Activated effector memory CD4-positive, alpha-beta T cell treated with anti-CD3 and anti-CD28 coated beads, Interleukin-2, amount 50 U/mL, for 16 hours (primary cell): ENCODE measurements at regions not wholly inside any gene's neighbourhood (a gene's known extent, or its start where the extent isn't known, plus 50 kb on each side); places are given as distances from the start of the nearest gene placed in this dataset.

Experiments
- DNase-seq: peaks from one replicate; pipeline ENCODE4 v3.0.0-alpha.2; 2020

GRCh38 chr4:134018846-134019245 lies 182.7 kb downstream of the PABPC4L start:
- no peak for DNase-seq

- DNase-seq = no peak
Measured at GRCh38 chr4:134001057-134001456, 200.5 kb downstream of the PABPC4L start.

- DNase-seq = no peak
Measured at GRCh38 chr4:133997436-133997835, 204.2 kb downstream of the PABPC4L start.

GRCh38 chr4:133996431-133997121 lies 205.0 kb downstream of the PABPC4L start:
- DNase-seq = no peak

- DNase-seq = no peak
Measured at GRCh38 chr4:133995243-133995960, 206.2 kb downstream of the PABPC4L start.

GRCh38 chr4:133982533-133983224 lies 218.9 kb downstream of the PABPC4L start:
- no peak for DNase-seq

- DNase-seq = no peak
Measured at GRCh38 chr4:133981327-133981726, 220.3 kb downstream of the PABPC4L start.

- DNase-seq = no peak
Measured at GRCh38 chr4:133972586-133972985, 229.0 kb downstream of the PABPC4L start.

- no peak for DNase-seq
Measured at GRCh38 chr4:133969202-133969848, 232.3 kb downstream of the PABPC4L start.

- DNase-seq = no peak
Measured at GRCh38 chr4:133968174-133968573, 233.4 kb downstream of the PABPC4L start.

- no peak for DNase-seq
Measured at GRCh38 chr4:133960975-133961374, 240.6 kb downstream of the PABPC4L start.

GRCh38 chr4:133943081-133943480 lies 258.5 kb downstream of the PABPC4L start:
- DNase-seq = no peak

- DNase-seq = no peak
Measured at GRCh38 chr4:133938061-133938460, 263.5 kb downstream of the PABPC4L start.

GRCh38 chr4:133929531-133930239 lies 271.9 kb downstream of the PABPC4L start:
- DNase-seq = no peak

- DNase-seq = no peak
Measured at GRCh38 chr4:133921280-133922195, 280.1 kb downstream of the PABPC4L start.

- no peak for DNase-seq
Measured at GRCh38 chr4:133920236-133920635, 281.4 kb downstream of the PABPC4L start.

GRCh38 chr4:133910165-133910564 lies 291.4 kb downstream of the PABPC4L start:
- no peak for DNase-seq

GRCh38 chr4:133903029-133903428 lies 298.6 kb downstream of the PABPC4L start:
- DNase-seq = no peak

- DNase-seq = no peak
Measured at GRCh38 chr4:133891011-133891410, 310.6 kb downstream of the PABPC4L start.

GRCh38 chr4:133887723-133888122 lies 313.9 kb downstream of the PABPC4L start:
- no peak for DNase-seq

GRCh38 chr4:133869486-133869885 lies 332.1 kb downstream of the PABPC4L start:
- DNase-seq = no peak

- no peak for DNase-seq
Measured at GRCh38 chr4:133868856-133869255, 332.7 kb downstream of the PABPC4L start.
